ENCODE measurements at regions not wholly inside any gene's neighbourhood (a gene's known extent, or its start where the extent isn't known, plus 50 kb on each side); places are given as distances from the start of the nearest gene placed in this dataset.

GRCh38 chr1:229782469-229782868 is 156.4 kb downstream of the URB2 start:
- no peaks in the 10 kb centered on the region for H3K79me2 ChIP-seq (ENCODE audit: insufficient read depth)
- no peak for DNase-seq
- no peaks in the 10 kb centered on the region for H3K36me3 ChIP-seq (replicated peaks in 1 of 2; ENCODE audit: control insufficient read depth in 1 of 2, insufficient read depth in 2 of 2, low read length in 1 of 2)
- H3K4me2 ChIP-seq = no peak overlapping the region
- no peaks in the 10 kb centered on the region for H3K9me3 ChIP-seq
- H3K9ac ChIP-seq = no peak overlapping the region
- H3K4me3 ChIP-seq (ENCODE audit: low read depth in 2 of 2, low read length in 1 of 2) = no peak overlapping the region
- no peak overlapping the region for H2AFZ ChIP-seq (ENCODE audit: low read depth)
- TF ChIP-seq CHD2 (IDR thresholded peaks at IDR 0.05; ENCODE audit: low read length, partially characterized antibody) (no peak), ZBTB33 (IDR thresholded peaks at IDR 0.05; ENCODE audit: borderline replicate concordance, low read depth) (no peak), RCOR1 (IDR thresholded peaks at IDR 0.05; ENCODE audit: low read length) (no peak)
- H3K9me2 ChIP-seq = no peaks in the 10 kb centered on the region
- no peaks in the 10 kb centered on the region for H3F3A ChIP-seq (replicated peaks; ENCODE audit: insufficient read depth)
- H3K27ac ChIP-seq (ENCODE audit: low read depth in 2 of 2, low read length in 1 of 2) = no peak overlapping the region
- no peaks in the 10 kb centered on the region; a peak in 1 of 4 replicates for H3K4me1 ChIP-seq (ENCODE audit: control insufficient read depth in 1 of 2, insufficient read depth in 2 of 2, low read depth in 1 of 2, low read length in 1 of 2)
- no peaks in the 10 kb centered on the region for H4K20me1 ChIP-seq (ENCODE audit: insufficient read depth)
- no peaks in the 10 kb centered on the region for H3K27me3 ChIP-seq (ENCODE audit: insufficient read depth)
- ChIA-PET POLR2A (no interaction called here), CTCF (no interaction called here)
- WGBS (ENCODE audit: low lambda C conversion rate) = no CpG with 5 or more reads among the region's 1 CpG

- Histone ChIP-seq H3K27me3 (ENCODE audit: insufficient read depth) (no peaks in the 10 kb centered on the region), H3F3A (replicated peaks; ENCODE audit: insufficient read depth) (no peaks in the 10 kb centered on the region), H3K9ac (no peak overlapping the region), H3K4me1 (ENCODE audit: control insufficient read depth in 1 of 2, insufficient read depth in 2 of 2, low read depth in 1 of 2, low read length in 1 of 2) (no peaks in the 10 kb centered on the region; a peak in 1 of 4 replicates), H3K27ac (ENCODE audit: low read depth in 2 of 2, low read length in 1 of 2) (no peak overlapping the region), H3K9me3 (no peaks in the 10 kb centered on the region), H4K20me1 (ENCODE audit: insufficient read depth) (no peaks in the 10 kb centered on the region), H3K9me2 (no peaks in the 10 kb centered on the region), H3K36me3 (replicated peaks in 1 of 2; ENCODE audit: control insufficient read depth in 1 of 2, insufficient read depth in 2 of 2, low read length in 1 of 2) (no peaks in the 10 kb centered on the region), H3K4me2 (no peak overlapping the region), H3K4me3 (ENCODE audit: low read depth in 2 of 2, low read length in 1 of 2) (no peak overlapping the region), H2AFZ (ENCODE audit: low read depth) (no peak overlapping the region), H3K79me2 (ENCODE audit: insufficient read depth) (no peaks in the 10 kb centered on the region)
- ChIA-PET CTCF (interaction anchor here (0.6 to 1.3 kb wide), 2 partner anchors 13 to 29 kb away, joined by 3 read pairs; no protein-coding TSS in a partner anchor), POLR2A (no interaction called here)
- no peak for DNase-seq
- WGBS (ENCODE audit: low lambda C conversion rate) = no CpG with 5 or more reads among the region's 1 CpG
- no peak for TF ChIP-seq SIN3A (IDR thresholded peaks at IDR 0.05; ENCODE audit: borderline replicate concordance, low read depth, low read length)
- TF ChIP-seq RFX5 (IDR thresholded peaks at IDR 0.05; ENCODE audit: low read length) = no peak
- TF ChIP-seq, protein P1, sequence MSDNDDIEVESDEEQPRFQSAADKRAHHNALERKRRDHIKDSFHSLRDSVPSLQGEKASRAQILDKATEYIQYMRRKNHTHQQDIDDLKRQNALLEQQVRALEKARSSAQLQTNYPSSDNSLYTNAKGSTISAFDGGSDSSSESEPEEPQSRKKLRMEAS (IDR thresholded peaks at IDR 0.05; ENCODE audit: low read depth) = no peak
- no peak for TF ChIP-seq SMC3 (IDR thresholded peaks at IDR 0.05; ENCODE audit: low read depth, low read length)
- no peak for TF ChIP-seq FOXJ3 (CRISPR knock-in tag; IDR thresholded peaks at IDR 0.05)
- TF ChIP-seq ELF1 (IDR thresholded peaks at IDR 0.05) = no peak
- no peak for TF ChIP-seq ZBTB33 (IDR thresholded peaks at IDR 0.05; ENCODE audit: borderline replicate concordance, low read depth)
- no peak for TF ChIP-seq EP300 (IDR thresholded peaks at IDR 0.05; ENCODE audit: borderline replicate concordance in 1 of 2, low read depth in 1 of 2, low read length in 1 of 2)
- no peak for TF ChIP-seq FOXM1 (IDR thresholded peaks at IDR 0.05; ENCODE audit: low read depth)
Measured at GRCh38 chr1:229784834-229785233, 158.8 kb downstream of the URB2 start.

Measured in SK-N-SH (cell line).